HepG2 (cell line): ENCODE measurements at regions not wholly inside any gene's neighbourhood (a gene's known extent, or its start where the extent isn't known, plus 50 kb on each side); places are given as distances from the start of the nearest gene placed in this dataset.

Experiments
- ATAC-seq: fragments of 200-7000 bp; cut with Tn5 transposase; 3 replicates; pipeline ENCODE4 v1.9.1; 2020; ENCODE audit warnings: mild to moderate bottlenecking, moderate library complexity
- BruUV-seq: library from RNA; stranded (reverse); fragments of 400-500 nt; replicated peaks from 2 replicates; lab custom pipeline; 2021; lab: Mats Ljungman, UMichigan
- CTCF ChIA-PET: fragments of 300-600 bp; formaldehyde crosslinking; extraction: SDS; loops from one replicate; lab custom pipeline; 2021; ENCODE audit warnings: low total read pairs, inconsistent platforms, low intra/inter-chr PET ratio; lab: Yijun Ruan, JAX
- POLR2A ChIA-PET: fragments of 350-600 bp; sonication (Branson Sonifier 250); formaldehyde crosslinking; loops from one replicate; lab custom pipeline; 2020; ENCODE audit warnings: antibody characterized with exemption, inconsistent platforms; lab: Yijun Ruan, JAX
- DNase-seq: peaks from one replicate; pipeline ENCODE4 v3.0.0-alpha.2; 2015; ENCODE audit warnings: low spot score
- FAIRE-seq: peaks from 3 replicates; lab custom pipeline; 2011; peaks lifted over from hg19 to GRCh38; lab: Jason Lieb, UNC
- H2AFZ ChIP-seq: one replicate; pipeline ENCODE4 v1.6.1; 2011; ENCODE audit warnings: low read length, inconsistent platforms
- H3K27ac ChIP-seq: fragments of 300-600 bp; 3 replicates; pipeline ENCODE4 v1.8.0; 2011; ENCODE audit warnings: mixed run types, mild to moderate bottlenecking, mixed read lengths, low read length, inconsistent platforms; ENCODE audit not compliant: insufficient read depth; ENCODE audit errors: extremely low read length
- H3K27me3 ChIP-seq, 2 experiments: fragments of 200-600 bp in 1 of 2; 2 replicates in 1 of 2; 3 replicates in 1 of 2; pipeline versions ENCODE4 v1.6.0 to v1.8.0; 2011; ENCODE audit warnings: low read length in 2 of 2, mild to moderate bottlenecking in 2 of 2, moderate library complexity in 2 of 2, inconsistent platforms in 1 of 2; ENCODE audit not compliant: insufficient read depth in 2 of 2, control insufficient read depth in 1 of 2
- H3K36me3 ChIP-seq, 2 experiments: fragments of 200-600 bp in 1 of 2; replicated peaks in 1 of 2; 2 replicates in 1 of 2; 3 replicates in 1 of 2; pipeline versions ENCODE4 v1.5.1 to v1.8.0; 2011; ENCODE audit warnings: low read length in 2 of 2, inconsistent platforms in 1 of 2; ENCODE audit not compliant: insufficient read depth in 2 of 2, control insufficient read depth in 1 of 2
- H3K4me1 ChIP-seq: 2 replicates; pipeline ENCODE4 v1.5.1; 2012; ENCODE audit warnings: low read length, inconsistent platforms; ENCODE audit not compliant: insufficient read depth
- H3K4me2 ChIP-seq: 2 replicates; pipeline ENCODE4 v1.6.0; 2011; ENCODE audit warnings: low read depth, low read length, inconsistent platforms
- H3K4me3 ChIP-seq, 3 experiments: fragments of 200-600 bp in 1 of 3; sonication (generic), shearing (Covaris generic) in 1 of 3; replicated peaks in 1 of 3; 2 replicates each; pipeline ENCODE4 v1.5.1; 2011 to 2016; ENCODE audit warnings: low read length in 3 of 3, inconsistent platforms in 2 of 3, low read depth in 2 of 3, mild to moderate bottlenecking in 2 of 3, control low read depth in 1 of 3, mixed read lengths in 1 of 3; ENCODE audit not compliant: insufficient read depth in 1 of 3
- H3K79me2 ChIP-seq: one replicate; pipeline ENCODE4 v1.6.1; 2011; ENCODE audit warnings: low read length, inconsistent platforms; ENCODE audit not compliant: insufficient read depth
- H3K9ac ChIP-seq: 2 replicates; pipeline ENCODE4 v1.6.0; 2011; ENCODE audit warnings: mild to moderate bottlenecking, low read depth, low read length, inconsistent platforms; ENCODE audit not compliant: insufficient read depth
- H3K9me3 ChIP-seq: 2 replicates; pipeline ENCODE4 v1.5.1; 2012; ENCODE audit warnings: mild to moderate bottlenecking, low read length
- H4K20me1 ChIP-seq: 2 replicates; pipeline ENCODE4 v1.6.0; 2011; ENCODE audit warnings: inconsistent platforms, mild to moderate bottlenecking, low read length, moderate library complexity; ENCODE audit not compliant: insufficient read depth
- DNMT3B ChIP-seq: conservative IDR thresholded peaks from 2 replicates; pipeline ENCODE4 v1.6.1; 2016; ENCODE audit warnings: missing biosample characterization, control low read depth
- HIVEP1 ChIP-seq: sonication (generic); formaldehyde crosslinking; IDR thresholded peaks from 2 replicates; pipeline ENCODE4 v1.4.0; 2020; ENCODE audit warnings: mild to moderate bottlenecking, missing genetic modification reagents
- KAT7 ChIP-seq: IDR thresholded peaks from 2 replicates; pipeline ENCODE4 v1.6.1; 2018; ENCODE audit warnings: borderline replicate concordance, missing compliant biosample characterization
- ZFAT ChIP-seq: sonication (generic); formaldehyde crosslinking; conservative IDR thresholded peaks from 2 replicates; pipeline ENCODE4 v1.8.1; 2023; ENCODE audit warnings: missing genetic modification reagents, inconsistent platforms
- ZFP36L2 ChIP-seq: sonication (generic); formaldehyde crosslinking; IDR thresholded peaks from 2 replicates; pipeline ENCODE4 v1.4.0; 2020; ENCODE audit warnings: missing genetic modification reagents
- ZNF225 ChIP-seq: sonication (generic); formaldehyde crosslinking; IDR thresholded peaks from 2 replicates; pipeline ENCODE4 v1.4.0; 2020; ENCODE audit warnings: mild to moderate bottlenecking, missing genetic modification reagents
- ZNF235 ChIP-seq: sonication (generic); formaldehyde crosslinking; IDR thresholded peaks from 2 replicates; pipeline ENCODE4 v1.8.1; 2023; ENCODE audit warnings: mild to moderate bottlenecking, missing genetic modification reagents, borderline replicate concordance
- ZSCAN12 ChIP-seq: sonication (generic); formaldehyde crosslinking; IDR thresholded peaks from 2 replicates; pipeline ENCODE4 v1.9.0; 2021; ENCODE audit warnings: mild to moderate bottlenecking, missing genetic modification reagents
- ZSCAN25 ChIP-seq: sonication (generic); formaldehyde crosslinking; IDR thresholded peaks from 2 replicates; pipeline ENCODE4 v1.8.0; 2022; ENCODE audit warnings: mild to moderate bottlenecking, missing genetic modification reagents
- WGBS: methylation state at CpG from one replicate; pipeline ENCODE4 v1.1.6; 2017; ENCODE audit warnings: low lambda C conversion rate; 5-methylcytosine and 5-hydroxymethylcytosine counted together
- in situ Hi-C: cut with HindIII; loops from 2 replicates; pipeline ENCODE4 v1.10.0; 2017; ENCODE audit warnings: low pct_unique_long_range_greater_than_20kb; ENCODE audit not compliant: extremely low pct_ligation_motif_present
- intact Hi-C: fragments of 100-400 bp; cut with micrococcal nuclease; formaldehyde crosslinking; loops from one replicate; pipeline ENCODE4 v1.10.0; 2022; ENCODE audit not compliant: unreplicated experiment
- TF ChIP-seq, protein P1 (sequence below): sonication (generic); formaldehyde crosslinking; IDR thresholded peaks from 2 replicates; pipeline ENCODE4 v1.4.0; 2020; ENCODE audit warnings: missing genetic modification reagents
- TF ChIP-seq, protein P2 (sequence below): sonication (generic); formaldehyde crosslinking; IDR thresholded peaks from 2 replicates; pipeline ENCODE4 v1.4.0; 2020; ENCODE audit warnings: missing genetic modification reagents

DNA sequence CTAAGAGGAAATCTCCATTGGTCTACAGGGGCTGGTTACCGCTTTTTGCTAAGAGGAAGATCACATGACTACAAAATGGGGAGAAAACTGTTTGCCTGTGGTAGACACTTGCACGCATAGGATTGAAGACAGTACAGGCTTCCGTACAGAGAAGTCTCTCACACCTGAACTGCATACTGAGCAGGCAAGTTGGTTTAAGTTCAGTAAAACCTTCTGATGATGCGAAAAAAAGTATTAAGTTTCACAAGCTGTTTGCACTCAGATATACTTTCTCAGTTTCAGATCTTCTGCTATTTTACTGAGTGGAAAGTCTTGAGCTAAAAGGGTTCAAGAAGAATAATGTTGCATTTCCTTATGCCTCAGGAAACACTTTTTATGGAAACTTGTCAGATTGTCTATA is 292.2 kb upstream of the MC4R start:
- no peak overlapping the region for H3K27ac ChIP-seq
- no peak overlapping the region for H2AFZ ChIP-seq
- ChIA-PET CTCF (no interaction called here), POLR2A (no interaction called here)
- BruUV-seq = no TSS peak
- TF ChIP-seq, protein P1, sequence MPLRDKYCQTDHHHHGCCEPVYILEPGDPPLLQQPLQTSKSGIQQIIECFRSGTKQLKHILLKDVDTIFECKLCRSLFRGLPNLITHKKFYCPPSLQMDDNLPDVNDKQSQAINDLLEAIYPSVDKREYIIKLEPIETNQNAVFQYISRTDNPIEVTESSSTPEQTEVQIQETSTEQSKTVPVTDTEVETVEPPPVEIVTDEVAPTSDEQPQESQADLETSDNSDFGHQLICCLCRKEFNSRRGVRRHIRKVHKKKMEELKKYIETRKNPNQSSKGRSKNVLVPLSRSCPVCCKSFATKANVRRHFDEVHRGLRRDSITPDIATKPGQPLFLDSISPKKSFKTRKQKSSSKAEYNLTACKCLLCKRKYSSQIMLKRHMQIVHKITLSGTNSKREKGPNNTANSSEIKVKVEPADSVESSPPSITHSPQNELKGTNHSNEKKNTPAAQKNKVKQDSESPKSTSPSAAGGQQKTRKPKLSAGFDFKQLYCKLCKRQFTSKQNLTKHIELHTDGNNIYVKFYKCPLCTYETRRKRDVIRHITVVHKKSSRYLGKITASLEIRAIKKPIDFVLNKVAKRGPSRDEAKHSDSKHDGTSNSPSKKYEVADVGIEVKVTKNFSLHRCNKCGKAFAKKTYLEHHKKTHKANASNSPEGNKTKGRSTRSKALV (CRISPR knock-in tag) = no peak
- TF ChIP-seq ZNF235 (no peak), ZNF225 (CRISPR knock-in tag) (no peak), KAT7 (CRISPR knock-in tag) (no peak), ZFAT (no peak), ZFP36L2 (no peak), ZSCAN25 (no peak), ZSCAN12 (CRISPR knock-in tag) (no peak), HIVEP1 (CRISPR knock-in tag) (no peak), DNMT3B (CRISPR knock-in tag) (no peak)
- TF ChIP-seq, protein P2, sequence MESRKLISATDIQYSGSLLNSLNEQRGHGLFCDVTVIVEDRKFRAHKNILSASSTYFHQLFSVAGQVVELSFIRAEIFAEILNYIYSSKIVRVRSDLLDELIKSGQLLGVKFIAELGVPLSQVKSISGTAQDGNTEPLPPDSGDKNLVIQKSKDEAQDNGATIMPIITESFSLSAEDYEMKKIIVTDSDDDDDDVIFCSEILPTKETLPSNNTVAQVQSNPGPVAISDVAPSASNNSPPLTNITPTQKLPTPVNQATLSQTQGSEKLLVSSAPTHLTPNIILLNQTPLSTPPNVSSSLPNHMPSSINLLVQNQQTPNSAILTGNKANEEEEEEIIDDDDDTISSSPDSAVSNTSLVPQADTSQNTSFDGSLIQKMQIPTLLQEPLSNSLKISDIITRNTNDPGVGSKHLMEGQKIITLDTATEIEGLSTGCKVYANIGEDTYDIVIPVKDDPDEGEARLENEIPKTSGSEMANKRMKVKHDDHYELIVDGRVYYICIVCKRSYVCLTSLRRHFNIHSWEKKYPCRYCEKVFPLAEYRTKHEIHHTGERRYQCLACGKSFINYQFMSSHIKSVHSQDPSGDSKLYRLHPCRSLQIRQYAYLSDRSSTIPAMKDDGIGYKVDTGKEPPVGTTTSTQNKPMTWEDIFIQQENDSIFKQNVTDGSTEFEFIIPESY (CRISPR knock-in tag) = no peak
- no peaks in the 10 kb centered on the region for H3K36me3 ChIP-seq
- H3K4me3 ChIP-seq = no peak overlapping the region
- intact Hi-C loops (no loop called here), in situ Hi-C loops (no loop called here)
- H3K4me1 ChIP-seq = no peaks in the 10 kb centered on the region
- H3K79me2 ChIP-seq = no peaks in the 10 kb centered on the region
- no peak for FAIRE-seq
- no peak for DNase-seq
- H4K20me1 ChIP-seq = no peaks in the 10 kb centered on the region
- H3K27me3 ChIP-seq = no peaks in the 10 kb centered on the region
- 16% methylated on average over 4 of the region's 4 CpGs for WGBS
- no peak overlapping the region for H3K4me2 ChIP-seq
- H3K9me3 ChIP-seq = no peaks in the 10 kb centered on the region
- no peak for ATAC-seq
- H3K9ac ChIP-seq = no peak overlapping the region
